IPS DF 6.9 (cell line): ENCODE measurements at regions not wholly inside any gene's neighbourhood (a gene's known extent, or its start where the extent isn't known, plus 50 kb on each side); places are given as distances from the start of the nearest gene placed in this dataset.

Source experiments
- DNase-seq: peaks from one replicate; pipeline ENCODE4 v3.0.0-alpha.2; 2013; ENCODE audit warnings: low read depth, low spot score
- H3K27ac ChIP-seq: one replicate; pipeline ENCODE4 v1.5.1; 2013; ENCODE audit warnings: low read length, control low read depth
- H3K27me3 ChIP-seq: 2 replicates; pipeline ENCODE4 v1.6.1; 2013; ENCODE audit warnings: mild to moderate bottlenecking, low read length; ENCODE audit not compliant: control insufficient read depth, insufficient read depth
- H3K36me3 ChIP-seq: 2 replicates; pipeline ENCODE4 v1.6.1; 2013; ENCODE audit warnings: low read length; ENCODE audit not compliant: control insufficient read depth, insufficient read depth
- H3K4me1 ChIP-seq: 2 replicates; pipeline ENCODE4 v1.6.1; 2013; ENCODE audit warnings: low read length; ENCODE audit not compliant: control insufficient read depth, insufficient read depth
- H3K4me3 ChIP-seq: 2 replicates; pipeline ENCODE4 v1.5.1; 2013; ENCODE audit warnings: mild to moderate bottlenecking, low read length
- H3K9me3 ChIP-seq: 2 replicates; pipeline ENCODE4 v1.6.1; 2013; ENCODE audit warnings: low read length, inconsistent platforms; ENCODE audit not compliant: control insufficient read depth, insufficient read depth
- WGBS: extraction: QIAGEN DNeasy Blood & Tissue Kit; methylation state at CpG from one replicate; pipeline ENCODE4 v1.1.7; 2013; ENCODE audit warnings: mixed read lengths, missing lambda C conversion rate; ENCODE audit not compliant: insufficient read length, insufficient coverage; 5-methylcytosine and 5-hydroxymethylcytosine counted together

- WGBS: no CpG with 5 or more reads among the region's 19 CpGs
Observed at GRCh38 chr20:50276119-50277063, 85.8 kb downstream of the CEBPB start.

DNA sequence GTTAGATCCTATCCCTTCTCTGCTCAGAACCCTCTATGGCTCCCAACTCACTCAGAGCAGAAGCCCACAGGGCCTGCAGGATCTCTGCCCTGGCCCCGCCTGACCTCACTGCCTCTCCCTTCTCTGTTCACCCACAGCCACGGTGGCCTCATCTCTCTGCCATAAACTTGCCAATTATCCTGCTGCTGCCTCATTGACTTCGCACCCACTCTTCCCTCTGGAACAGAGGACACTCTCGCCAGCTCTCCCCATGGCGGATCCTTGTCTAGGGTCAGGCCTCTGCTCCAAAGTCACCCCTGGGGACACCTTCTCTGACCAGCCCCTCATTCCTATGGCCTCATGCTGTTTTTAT, 86.4 kb downstream of the CEBPB start:
- WGBS: no CpG with 5 or more reads among the region's 5 CpGs
- Histone ChIP-seq H3K4me1 (no peaks in the 10 kb centered on the region), H3K27me3 (no peaks in the 10 kb centered on the region), H3K9me3 (no peaks in the 10 kb centered on the region), H3K4me3 (no peak overlapping the region), H3K27ac (no peak overlapping the region), H3K36me3 (no peaks in the 10 kb centered on the region)
- no peak for DNase-seq

More at GRCh38 chr20:50276119-50277063, 85.8 kb downstream of the CEBPB start:
- DNase-seq: no peak
- H3K36me3 ChIP-seq: no peaks in the 10 kb centered on the region
- no peaks in the 10 kb centered on the region for H3K4me1 ChIP-seq
- H3K27ac ChIP-seq: no peak overlapping the region
- no peaks in the 10 kb centered on the region for H3K9me3 ChIP-seq
- no peaks in the 10 kb centered on the region for H3K27me3 ChIP-seq
- no peak overlapping the region for H3K4me3 ChIP-seq

DNA sequence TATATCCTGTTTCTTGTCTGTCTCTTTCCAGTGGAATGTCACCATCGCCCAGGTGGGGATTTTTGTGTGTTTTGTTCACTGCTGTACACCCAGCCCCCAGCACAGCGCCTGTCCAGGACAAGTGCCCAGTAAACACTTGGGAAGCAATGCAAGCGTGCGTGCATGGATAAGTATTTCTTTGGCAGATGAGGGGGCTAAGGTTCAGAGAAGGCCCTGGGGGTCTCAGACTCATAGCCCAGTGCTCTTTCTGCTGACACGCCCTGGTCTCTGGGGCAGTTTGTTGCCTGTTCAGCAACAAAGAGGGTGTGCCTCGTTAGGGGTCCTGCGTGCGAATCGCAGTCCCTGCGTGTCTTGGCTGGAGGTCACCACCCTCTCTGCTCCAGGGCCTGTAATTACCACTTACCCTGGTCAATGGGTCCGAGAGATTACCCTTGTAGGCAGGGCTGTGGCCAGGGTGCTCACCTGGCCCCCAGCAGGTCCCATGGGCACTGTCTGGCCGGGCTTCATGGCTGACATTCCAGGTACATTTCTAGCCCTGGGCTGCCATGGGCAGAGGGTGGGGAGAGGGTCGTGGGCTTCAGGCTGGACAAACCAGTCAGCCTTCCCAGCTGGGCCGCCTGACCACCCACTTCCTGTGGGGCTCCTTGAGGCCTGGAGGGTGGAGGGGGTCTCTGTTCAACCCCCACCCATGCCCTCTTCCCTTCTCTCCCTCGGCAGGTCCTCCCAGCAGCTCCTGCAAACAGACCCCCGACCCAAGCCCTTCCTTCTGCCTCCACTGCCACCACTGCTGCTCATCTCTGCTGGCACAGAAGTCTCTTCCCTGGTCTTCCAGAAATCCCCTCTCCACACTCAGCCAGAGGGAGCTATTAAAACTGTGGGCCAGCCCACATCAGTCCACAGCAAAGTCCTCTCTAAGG, 87.1 kb downstream of the CEBPB start:
- Histone ChIP-seq H3K9me3 (no peaks in the 10 kb centered on the region), H3K27me3 (no peaks in the 10 kb centered on the region), H3K4me3 (no peak overlapping the region), H3K4me1 (no peaks in the 10 kb centered on the region), H3K27ac (no peak overlapping the region), H3K36me3 (no peaks in the 10 kb centered on the region)
- DNase-seq: no peak
- no CpG with 5 or more reads among the region's 16 CpGs for WGBS

GRCh38 chr20:50278377-50278683, 87.7 kb downstream of the CEBPB start:
- Histone ChIP-seq H3K9me3 (no peaks in the 10 kb centered on the region), H3K36me3 (no peaks in the 10 kb centered on the region), H3K4me1 (no peaks in the 10 kb centered on the region), H3K27me3 (no peaks in the 10 kb centered on the region), H3K4me3 (no peak overlapping the region), H3K27ac (no peak overlapping the region)
- WGBS: no CpG with 5 or more reads among the region's 5 CpGs
- DNase-seq: no peak

- Histone ChIP-seq H3K27me3 (no peaks in the 10 kb centered on the region), H3K4me1 (no peaks in the 10 kb centered on the region), H3K27ac (no peak overlapping the region), H3K36me3 (no peaks in the 10 kb centered on the region), H3K4me3 (no peak overlapping the region), H3K9me3 (no peaks in the 10 kb centered on the region)
- no peak for DNase-seq
- WGBS: no CpG with 5 or more reads among the region's 17 CpGs
Observed at GRCh38 chr20:50278684-50279531, 88.3 kb downstream of the CEBPB start.

DNA sequence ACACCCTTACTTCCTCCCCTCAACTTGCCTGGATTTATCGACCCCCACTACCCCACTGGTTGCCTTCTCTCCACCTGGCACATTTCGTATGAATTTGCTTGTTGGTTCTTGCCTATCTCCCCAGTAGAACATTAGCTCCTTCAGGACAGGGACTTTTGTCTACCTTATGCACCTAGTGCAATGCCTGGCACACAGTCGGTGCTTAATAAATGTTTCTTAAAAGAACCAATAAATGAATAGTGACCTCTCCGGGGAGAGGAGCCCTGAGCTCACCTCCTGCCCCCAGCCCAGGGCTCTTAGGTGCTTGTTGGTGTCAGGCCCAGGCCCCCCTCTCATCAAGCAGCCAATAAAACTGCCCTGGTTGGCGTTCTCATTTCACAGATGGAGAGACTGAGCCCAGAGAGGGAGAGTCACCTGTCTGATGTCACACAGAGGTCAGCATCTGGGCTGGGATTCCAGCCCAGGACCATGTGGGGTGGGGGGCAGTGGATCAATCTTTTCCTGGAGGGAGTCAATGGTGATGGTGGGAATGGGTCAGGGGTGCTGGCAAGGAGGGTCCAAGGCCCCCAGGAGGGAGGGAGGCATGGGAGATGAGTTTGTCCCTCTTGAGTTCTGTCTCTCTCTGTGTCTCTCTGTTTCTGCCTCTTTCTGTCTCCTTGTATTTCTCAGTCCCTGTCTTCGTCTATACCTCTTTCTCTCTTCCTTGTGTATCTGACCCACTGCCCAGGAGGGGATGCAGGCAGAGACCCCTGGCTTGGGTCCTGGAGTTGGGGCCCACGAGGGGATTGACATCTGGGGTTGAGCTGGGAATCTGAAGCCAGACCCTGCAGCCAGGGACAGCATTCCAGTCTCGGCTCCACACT, 89.6 kb downstream of the CEBPB start:
- H3K27me3 ChIP-seq: no peaks in the 10 kb centered on the region
- DNase-seq: no peak
- no peaks in the 10 kb centered on the region for H3K9me3 ChIP-seq
- H3K4me3 ChIP-seq: no peak overlapping the region
- H3K4me1 ChIP-seq: no peaks in the 10 kb centered on the region
- no CpG with 5 or more reads among the region's 8 CpGs for WGBS
- H3K36me3 ChIP-seq: no peaks in the 10 kb centered on the region
- H3K27ac ChIP-seq: no peak overlapping the region

DNA sequence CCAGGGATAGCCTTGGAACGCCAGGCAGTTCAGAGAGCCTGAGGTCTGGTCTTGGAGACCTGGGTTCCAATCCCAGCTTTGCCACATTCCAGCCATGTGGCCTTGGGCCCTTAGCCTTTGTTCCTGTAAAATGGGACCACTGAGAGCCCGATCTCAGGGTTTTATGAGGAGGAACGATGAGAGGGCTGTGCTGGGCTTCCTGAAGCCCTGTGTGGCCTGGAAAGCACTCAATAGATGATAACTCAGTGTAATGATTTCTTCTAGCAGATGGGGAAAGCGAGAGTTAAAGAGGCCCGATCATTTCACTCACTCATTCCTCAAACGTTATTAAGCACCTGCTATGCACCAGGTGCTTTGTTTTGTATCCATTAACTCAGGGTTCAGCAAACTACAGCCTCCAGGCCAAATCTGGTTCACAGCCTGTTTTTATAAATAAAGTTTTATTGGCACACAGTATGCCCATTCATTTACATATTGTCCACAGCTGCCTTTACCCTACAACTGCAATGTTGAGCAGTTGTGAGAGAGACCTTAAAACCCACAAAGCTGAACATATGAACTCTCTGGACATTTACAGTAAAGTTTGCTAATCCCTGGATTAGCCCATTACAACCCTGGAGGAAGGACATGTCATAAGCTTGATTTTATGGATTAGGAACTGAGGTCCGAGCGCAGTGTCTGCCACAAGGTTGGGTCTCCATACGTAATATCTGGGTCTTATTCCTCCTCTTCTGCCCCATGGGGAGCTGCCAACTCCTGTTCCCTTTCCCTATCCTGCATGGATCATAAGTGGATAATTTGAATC, 90.4 kb downstream of the CEBPB start:
- H3K27ac ChIP-seq: no peak overlapping the region
- no peaks in the 10 kb centered on the region for H3K36me3 ChIP-seq
- H3K9me3 ChIP-seq: no peaks in the 10 kb centered on the region
- no peaks in the 10 kb centered on the region for H3K27me3 ChIP-seq
- no peak overlapping the region for H3K4me3 ChIP-seq
- H3K4me1 ChIP-seq: no peaks in the 10 kb centered on the region
- WGBS: no CpG with 5 or more reads among the region's 9 CpGs
- DNase-seq: no peak

DNA sequence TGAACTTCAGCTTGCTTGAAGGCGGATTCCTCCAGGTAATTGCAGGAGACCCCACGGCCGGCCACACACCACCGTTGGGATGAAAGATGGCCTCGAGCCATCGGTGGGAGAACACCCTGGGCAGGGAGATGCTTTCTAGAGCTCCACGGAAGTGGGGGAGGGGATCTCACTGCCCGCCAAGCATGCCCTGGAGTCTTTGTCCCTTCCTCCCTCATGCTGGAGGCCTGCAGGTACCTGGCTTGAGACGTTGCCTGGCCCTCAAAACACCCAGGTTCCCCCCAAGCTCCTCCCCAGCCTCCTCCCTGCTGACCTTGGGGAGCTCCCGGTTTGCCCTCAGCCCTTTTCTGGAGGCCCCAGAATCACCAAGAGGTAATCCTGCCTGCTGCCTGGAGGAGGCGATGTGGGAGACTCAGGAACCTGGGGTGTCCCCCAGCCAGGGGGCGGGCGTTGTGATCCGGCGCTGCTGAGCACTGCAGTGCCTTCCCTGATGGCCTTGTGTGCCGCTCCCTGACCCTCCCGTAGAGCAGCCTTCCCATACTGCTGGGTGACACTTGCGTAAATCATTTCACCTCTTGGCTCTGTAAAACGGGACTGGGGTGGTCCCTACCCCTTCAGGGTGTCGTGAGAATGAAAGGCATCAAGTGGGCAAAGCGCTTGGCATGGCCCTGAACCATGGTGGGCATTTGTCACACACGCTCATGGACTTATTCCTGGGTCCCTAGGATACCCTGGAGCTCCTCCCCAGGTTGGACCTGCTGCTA, 91.4 kb downstream of the CEBPB start:
- Histone ChIP-seq H3K27me3 (no peaks in the 10 kb centered on the region), H3K4me1 (no peaks in the 10 kb centered on the region), H3K27ac (no peak overlapping the region), H3K9me3 (no peaks in the 10 kb centered on the region), H3K36me3 (no peaks in the 10 kb centered on the region), H3K4me3 (no peak overlapping the region)
- WGBS: no CpG with 5 or more reads among the region's 22 CpGs
- DNase-seq: no peak
